ENCODE measurements at regions not wholly inside any gene's neighbourhood (a gene's known extent, or its start where the extent isn't known, plus 50 kb on each side); places are given as distances from the start of the nearest gene placed in this dataset.
"Not testable (repeated sequence)": the region's sequence is repeated elsewhere in the genome, so short reads cannot be mapped to it uniquely, and the experiment has no call there.

DNA sequence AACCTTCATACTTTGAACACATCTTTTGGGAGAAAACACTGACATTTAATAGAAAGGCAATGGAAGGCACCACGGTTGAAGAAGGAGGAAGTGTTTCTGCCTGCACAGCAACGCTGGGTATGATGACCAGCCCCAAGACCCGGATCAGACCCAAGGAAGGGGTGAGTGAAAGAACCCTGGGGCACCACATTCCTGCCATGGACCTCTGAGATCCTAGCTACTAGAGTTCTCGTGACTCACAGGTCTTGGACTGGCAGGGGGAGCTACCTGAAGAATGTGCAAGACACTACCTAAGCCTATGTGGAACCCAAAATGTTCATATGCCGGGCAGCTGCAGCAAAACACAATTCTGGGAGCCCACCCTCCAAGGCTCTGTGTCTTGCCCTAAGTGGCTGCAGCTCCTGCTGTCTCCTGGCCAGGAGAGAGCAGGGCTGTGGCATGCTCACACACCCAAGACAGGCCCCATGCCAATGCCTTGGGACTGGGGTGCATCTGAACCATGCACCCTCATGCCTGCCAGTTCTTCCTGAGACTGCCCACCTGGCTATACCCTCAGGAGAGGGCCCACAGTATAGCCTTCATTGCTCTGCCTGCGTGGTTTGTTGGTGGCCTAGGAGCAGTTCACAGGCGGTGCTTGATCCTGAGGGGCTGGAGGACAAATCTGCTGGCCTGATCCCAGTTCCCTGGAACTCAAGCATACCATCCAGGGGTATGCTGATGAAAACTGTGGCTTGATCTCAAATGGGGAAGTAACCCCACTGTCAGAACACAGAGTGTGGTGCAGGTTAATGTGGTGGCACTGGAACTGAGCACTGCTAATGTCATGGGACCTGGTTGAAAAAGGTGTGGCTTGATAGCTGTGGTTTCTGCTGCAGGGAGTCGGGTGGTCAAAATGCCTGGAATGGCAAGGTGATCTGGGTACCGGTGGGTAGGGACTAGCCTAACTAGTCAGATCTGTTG, 353.3 kb upstream of the ARHGEF26 start:
- no peak for DNase-seq

DNA sequence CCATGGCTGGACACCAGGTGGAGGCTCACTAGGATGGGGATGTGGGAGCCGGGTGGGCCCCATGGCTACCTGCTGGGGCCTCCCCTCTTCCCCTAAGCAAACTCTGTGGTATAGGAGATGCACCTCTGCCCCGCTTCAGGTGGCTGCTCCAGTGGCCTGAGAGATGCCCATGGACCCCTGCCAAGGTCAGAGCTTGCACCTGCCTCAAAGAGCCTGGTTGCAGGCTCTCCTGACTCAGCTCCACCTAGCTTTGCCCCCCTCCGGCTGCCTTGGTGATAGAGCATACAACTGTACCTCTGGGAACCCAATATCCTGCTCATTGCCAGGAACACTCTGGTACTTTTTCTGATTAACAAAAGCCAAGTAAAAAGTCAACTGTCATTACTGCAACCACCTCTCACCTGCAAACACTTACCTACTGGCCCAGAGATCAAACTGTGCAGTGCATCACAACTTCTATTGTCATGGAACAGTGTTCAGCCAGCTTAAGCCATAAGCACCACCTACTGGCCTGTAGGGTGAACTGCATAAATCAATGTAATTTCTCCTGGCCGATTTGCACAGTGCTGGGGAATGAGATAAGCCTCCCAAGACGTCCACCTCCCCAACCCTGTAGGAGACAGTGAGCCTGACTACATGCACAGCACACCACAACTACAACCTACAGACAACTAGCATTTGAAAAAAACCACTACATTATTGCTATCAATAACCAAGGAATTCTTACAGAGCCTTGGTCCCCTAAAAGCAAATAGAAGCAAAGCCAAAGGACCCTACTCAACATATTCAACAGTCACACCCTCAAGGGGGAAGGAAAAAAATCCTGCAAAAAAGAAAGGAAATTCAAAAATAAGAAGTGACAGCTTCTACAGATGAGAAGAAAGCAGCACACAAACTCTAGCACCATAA, 352.4 kb upstream of the ARHGEF26 start:
- DNase-seq, result no peak

DNA sequence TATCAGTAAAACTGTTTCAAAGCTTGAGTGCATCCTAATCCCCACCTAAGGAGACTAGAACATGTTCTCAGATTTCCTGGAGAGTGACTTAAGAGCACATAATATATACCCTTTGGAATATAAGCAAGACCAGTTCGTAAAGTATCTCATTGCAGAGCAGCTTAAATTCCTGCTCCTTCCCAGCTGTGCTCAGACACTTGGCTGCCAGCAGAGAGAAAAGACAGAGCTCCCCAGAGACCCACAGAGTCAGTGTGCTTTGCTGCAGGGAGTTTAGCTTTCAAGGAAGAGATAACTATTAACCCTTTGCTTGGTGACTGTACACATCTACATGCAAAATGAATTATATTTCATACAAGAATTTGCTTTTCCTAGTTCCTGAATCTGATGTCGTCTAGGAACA, 338.1 kb upstream of the ARHGEF26 start:
- DNase-seq, result no peak

DNA sequence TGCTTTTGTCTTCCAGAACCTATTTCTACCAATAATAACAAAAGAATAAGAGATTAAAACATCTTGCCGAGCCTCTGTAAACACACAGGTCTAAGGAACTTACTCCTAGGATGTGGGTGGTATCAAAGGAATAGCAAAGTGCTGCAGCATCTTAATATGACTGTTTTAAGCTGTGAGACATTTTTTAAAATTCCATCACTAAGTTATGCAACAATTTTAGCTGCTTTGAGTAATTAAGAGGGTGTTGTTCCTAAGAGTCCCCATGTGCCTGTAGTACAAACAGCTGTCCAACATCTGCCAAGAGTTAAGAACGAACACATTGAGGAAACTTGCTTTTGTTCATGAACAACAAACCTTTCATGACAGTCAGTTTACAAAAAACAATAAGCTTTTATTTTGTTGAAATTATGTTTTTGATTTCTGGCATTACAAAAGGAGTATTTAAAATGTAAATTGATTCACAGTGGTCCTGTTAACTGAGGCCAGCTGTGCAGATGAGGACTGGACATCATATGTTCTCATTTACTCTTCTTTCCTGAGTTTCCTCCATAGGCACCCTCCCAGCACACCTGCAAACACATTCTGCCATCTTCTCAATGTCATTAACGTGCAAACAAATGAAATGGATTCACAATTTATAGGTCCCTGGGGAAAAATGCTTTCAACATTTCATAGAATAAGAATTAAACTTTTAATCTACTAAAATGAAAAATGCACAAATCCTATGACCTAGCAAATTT, 337.3 kb upstream of the ARHGEF26 start:
- no peak for DNase-seq

DNA sequence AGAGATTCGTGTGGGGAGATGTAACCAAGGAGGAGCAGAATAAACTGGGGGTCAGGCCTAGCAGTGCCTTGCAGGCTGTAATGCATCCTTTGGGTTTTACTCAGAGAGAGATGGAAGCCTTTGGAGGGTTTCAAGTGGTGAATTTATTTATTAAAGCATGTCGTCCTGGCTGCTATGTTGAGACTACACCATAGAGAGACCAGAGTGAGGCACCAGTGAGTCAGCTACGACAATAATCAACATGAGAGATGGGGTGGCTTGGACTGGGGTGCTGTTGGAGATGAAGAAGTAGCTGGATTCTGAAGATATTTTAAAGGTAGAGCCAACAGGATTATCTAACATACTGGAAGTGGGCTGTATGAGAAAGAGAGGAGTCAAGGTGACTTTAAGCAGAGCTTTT, 335.3 kb upstream of the ARHGEF26 start:
- no peak for DNase-seq

DNA sequence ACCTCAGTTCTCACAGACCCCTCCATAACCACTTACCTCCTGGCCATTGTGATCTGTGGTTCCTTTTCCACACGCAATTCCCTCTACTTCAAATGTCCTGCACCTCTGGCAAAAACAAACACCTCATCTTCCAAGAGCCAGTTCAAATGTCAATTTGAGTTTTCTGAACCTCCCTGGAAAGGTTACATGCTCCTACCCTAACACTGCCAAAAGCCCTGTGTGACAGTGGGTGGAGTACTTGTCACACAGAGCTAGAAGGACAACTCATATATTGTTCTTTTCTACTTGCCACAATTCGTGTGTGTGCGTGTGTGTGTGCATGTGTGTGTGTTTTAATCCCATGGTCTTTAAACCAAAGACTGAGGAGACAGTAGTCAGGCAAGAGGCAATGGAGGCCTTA, 331.8 kb upstream of the ARHGEF26 start:
- no peak for DNase-seq

DNA sequence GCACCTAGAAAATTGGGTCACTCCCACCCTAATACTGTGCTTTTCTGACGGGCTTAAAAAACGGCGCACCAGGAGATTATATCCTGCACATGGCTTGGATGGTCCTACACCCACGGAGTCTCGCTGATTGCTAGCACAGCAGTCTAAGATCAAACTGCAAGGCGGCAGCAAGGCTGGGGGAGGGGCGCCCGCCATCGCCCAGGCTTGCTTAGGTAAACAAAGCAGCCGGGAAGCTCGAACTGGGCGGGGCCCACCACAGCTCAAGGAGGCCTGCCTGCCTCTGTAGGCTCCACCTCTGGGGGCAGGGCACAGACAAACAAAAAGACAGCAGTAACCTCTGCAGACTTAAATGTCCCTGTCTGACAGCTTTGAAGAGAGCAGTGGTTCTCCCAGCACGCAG, 324.1 kb upstream of the ARHGEF26 start:
- not testable (repeated sequence) for DNase-seq

DNA sequence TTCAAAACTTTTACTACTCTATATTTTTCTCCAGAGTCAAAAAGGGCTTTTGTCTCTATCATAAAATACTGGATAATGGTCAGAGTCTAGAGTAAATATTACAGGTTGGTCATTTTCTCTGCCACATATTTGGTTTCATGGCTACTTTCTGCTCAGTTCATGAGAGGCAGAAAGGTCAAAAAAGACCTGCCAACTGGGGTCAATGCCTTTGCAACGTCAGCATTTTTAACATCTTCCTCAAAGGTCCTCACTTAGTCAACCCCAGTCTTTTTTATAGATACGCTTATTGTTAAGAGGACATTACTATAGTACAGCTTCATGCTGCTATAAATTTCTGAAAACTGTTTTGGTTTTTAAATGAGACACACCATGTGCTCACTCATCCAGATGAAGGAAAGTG, 312.1 kb upstream of the ARHGEF26 start:
- no peak for DNase-seq

DNA sequence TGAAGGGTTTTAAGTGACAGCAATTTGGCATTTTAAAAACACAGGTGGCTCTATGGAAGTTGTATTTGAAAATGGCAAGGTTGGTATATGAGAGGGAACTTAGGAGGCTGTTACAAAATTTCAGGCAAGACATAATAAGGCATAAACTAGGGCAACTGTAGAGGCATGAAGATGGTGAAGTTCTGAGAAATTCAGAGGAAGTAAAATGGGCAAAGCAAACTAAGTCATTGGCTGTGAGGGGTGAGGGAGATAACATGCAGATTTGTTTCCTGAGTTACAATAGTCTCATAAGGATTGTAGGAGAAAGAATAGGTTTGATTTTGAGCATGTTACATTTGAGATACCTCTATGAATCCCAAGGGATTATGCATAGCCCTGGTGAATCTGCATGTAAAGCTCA, 302.9 kb upstream of the ARHGEF26 start:
- no peak for DNase-seq

DNA sequence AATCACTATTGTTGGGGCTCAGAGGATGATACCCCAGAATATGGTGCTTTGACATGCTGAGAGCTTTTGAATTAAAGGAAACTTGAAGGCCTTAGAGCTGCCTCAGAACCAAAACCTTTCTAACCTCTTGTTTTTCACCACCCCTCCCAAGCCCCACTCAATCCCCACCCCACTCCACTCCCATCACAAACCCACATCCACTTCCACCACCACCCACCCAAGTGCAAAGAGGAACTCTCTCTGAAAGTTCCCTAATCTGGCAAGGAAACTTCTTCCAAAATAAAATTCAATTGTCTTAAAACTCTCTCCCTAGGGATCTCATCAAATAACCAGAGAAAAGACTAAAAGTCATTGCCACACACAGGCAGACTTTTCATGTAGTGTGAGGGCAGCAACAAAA, 301.2 kb upstream of the ARHGEF26 start:
- DNase-seq, result no peak

DNA sequence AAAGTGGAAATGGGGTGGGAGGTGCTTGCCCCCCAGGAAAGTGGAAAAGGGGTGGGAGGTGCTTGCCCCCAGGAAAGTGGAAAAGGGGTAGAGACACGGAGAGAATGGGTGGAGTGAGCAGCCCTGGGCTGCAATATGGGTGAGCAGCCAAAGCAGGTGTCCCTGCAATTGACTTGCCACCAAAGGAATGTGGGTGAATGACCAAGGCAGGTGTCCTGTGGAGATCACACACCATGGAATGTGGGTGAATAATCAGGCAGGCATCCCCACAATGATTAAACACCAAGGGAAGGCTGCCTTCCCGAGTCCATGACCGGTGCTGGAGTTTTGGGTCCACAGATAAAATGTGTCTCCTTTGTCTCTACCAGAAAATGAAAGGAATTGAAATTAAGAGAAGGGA, 292.8 kb upstream of the ARHGEF26 start:
- not testable (repeated sequence) for DNase-seq

DNA sequence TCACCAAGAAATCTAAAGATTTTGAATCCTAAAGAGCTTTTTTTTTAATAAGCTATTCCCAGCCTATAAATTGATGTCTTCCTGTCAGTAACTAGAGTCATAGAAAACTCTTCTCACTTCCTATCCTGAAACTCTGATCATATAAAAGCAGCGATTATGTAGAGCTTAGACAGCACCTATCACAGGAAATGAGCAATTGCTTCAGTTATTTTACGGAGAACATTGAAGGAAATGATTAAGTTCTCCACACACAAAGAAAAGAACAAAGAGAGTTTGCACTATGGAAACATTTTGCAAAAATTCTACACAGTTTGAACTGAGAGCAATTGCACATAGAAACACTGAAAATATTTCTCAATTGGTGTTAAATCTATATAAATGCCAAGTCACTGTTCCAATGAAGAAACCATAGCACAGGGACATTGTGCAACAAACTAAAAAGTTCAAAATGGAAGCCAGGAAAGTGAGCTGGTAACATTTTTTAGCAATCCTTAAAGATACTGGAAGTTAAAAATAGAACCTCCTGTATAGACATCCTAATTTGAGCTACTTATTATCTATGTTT, 291.5 kb upstream of the ARHGEF26 start:
- no peak for DNase-seq

DNA sequence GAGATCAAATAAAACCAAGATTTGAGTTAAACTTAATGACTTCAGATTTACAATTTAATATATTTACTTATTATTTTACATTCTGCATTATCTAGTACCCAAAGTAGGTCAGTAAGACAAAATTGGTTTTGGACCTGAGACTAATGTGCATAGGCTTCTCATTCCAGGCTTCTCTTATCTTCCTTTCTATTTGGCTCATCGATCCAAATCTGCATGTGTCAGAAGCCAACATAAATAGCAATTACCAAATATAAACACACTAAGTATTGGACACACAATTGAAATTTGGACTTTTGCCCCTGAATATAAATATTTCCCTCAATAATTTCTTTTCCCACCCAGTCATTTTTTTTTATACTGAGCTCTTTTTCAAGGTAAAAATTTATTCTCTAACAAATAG, 290.6 kb upstream of the ARHGEF26 start:
- DNase-seq, result no peak

DNA sequence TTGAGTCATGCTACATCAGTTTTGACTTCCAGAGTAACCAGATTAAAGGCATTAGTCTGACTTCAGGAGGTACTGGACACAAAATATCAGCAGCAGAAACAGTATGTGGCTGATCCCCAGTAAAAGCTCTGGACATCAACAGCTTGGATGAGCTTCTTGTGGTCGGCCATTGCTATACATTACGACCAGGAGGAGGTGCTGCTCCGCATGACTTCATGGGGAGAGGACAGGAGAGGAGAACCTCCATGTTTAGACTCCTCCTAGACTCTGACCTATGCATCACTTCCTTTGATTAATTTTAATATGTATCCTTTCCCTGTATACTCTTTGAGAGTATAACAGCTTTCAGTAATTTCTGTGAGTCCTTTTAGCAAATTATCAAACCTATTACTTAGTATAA, 285.6 kb upstream of the ARHGEF26 start:
- DNase-seq, result no peak

DNA sequence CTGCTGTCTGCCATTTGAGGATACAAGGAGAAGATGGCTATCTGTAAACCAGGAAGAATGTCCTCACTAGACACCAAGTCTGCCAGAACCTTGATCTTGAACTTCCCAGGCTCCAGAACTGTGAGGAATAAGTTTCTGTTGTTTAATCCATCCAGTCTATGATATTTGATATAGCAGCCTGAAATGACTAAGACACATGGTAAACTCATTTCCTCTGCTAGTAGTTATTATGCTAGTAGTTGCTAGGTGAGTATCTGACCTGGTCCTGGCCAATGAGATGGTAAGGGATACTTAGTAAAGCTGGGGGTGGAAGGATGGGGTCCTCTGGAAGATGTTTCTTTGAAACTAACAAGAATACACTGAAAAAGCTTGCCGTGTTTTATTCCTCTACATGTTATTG, 280.7 kb upstream of the ARHGEF26 start:
- DNase-seq, result no peak

DNA sequence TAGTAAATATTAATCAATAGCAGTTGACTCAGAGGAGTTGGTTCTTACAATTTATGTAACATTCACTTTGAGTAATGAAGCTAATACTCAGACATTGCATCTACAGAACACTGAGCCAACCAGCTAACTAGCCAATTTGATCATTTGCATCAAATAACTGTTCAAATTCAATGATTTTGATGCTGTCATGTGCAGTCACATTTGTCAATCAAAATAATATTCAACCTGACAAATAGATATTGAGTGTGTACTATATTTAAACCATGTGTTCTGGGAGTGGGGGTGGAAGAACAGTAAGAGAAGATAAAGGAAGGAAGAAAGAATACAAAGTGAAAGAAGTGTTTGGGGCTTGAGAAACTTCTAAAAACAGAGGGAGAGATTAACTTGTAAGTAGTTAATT, 277.2 kb upstream of the ARHGEF26 start:
- no peak for DNase-seq

DNA sequence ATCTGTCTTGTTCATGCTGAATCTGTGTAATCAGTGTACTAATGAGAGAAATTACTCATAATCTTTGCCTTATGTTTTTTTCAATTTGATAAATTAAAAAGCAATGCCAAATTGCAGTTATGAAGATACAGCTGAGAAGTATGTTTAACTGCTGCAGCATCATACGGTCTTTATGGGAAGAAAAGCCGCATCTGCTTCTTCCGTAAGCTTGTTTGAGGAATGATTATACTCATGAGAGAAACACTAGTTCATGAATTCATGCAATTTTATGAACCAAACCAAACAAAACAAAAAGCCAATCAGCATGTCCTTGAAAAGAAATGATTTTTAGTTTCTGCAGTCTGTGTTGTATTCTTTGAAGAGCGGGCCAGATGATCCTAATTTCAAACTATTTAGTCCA, 275.9 kb upstream of the ARHGEF26 start:
- no peak for DNase-seq

DNA sequence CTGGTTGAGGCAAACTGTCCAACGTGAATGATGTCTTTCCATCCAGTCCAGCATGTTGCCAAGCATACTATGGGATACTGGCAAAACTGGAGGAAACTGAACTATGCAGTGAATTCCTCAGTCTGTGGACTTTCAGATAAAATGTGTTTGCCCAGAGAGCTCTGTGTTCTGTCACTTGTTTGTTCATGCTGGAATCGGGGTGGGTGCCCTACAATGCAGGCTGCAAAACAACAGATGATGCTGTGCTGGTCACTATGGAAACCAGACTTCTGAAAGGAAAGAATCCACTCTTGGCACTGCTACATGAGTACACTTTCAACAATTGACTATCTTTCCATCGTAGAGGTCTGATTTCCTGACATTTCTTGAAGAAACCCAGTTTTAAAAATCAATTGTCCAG, 272.5 kb upstream of the ARHGEF26 start:
- no peak for DNase-seq

DNA sequence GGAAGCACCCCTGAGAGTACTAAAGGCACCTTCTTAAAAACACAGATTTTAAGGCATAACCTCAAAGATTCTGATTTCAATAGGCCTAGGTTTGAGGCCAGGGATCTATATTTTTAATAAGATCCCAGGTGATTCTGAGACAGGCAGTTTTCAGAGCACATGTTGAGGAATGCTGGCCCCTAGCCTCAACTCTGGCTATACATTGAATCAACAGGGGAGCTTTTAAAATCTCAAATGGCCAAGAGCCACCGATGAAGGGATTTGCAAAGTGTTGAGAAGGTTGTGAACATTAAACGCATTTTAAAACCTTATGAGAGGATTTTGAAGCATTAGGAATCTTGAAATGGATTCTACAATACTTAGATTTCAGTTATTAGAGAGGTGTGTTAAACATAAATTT, 268.8 kb upstream of the ARHGEF26 start:
- no peak for DNase-seq

DNA sequence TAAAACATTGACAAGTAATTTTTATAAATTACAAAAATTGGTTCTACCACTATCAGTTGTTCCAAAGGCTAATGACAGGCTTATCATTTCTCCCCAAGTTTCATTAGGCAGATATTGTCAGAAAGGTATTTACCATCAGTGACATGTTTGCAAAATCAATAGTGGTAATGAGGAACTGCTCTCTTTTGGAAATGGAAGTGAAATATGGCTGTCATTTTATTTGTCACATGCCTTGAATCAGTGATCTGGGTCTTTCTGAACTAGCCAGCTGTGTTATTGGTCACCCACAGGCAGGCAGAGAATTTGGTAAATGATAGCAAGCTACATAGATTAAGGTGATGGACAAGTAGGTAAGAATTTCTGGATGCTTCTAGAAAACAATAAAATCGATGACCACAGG, 268.0 kb upstream of the ARHGEF26 start:
- DNase-seq, result no peak

DNA sequence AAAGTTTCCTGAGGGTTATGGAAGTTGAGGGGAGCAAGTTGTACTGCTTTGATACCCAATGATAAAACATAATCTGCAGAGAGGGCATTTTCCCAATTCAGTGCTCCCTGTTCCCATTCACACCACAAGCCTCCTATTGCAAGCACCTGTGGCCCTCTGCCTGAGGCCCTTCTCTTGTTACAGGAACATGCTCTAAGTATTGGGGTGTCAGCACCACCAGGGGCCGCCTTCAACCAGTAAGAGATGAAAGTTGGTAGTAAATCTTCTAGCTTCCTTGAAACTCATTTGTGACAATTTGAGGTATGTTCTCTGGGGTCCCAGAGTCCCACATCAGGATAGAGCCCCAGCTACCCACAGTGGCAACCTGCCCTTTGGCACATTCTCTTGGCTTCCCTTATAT, 265.4 kb upstream of the ARHGEF26 start:
- no peak for DNase-seq

DNA sequence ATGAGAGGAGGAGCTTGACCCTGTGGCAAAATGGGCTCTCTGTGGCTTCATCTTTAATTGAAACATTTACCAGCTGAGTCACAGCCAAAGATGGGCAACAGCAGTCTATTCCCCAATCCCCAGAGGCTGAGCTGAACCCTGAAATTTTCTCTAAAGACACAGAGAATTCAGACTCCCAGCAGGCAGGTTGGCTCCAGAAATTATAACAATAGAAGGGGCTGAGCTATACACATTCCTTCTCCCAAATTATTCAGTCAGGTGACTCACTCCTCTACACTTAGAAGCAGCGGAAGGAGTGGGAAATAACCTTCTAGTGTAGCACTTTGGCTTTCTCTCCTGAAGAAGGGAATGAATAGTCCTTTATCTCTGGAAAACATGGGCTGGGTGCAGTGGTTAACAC, 264.3 kb upstream of the ARHGEF26 start:
- no peak for DNase-seq

DNA sequence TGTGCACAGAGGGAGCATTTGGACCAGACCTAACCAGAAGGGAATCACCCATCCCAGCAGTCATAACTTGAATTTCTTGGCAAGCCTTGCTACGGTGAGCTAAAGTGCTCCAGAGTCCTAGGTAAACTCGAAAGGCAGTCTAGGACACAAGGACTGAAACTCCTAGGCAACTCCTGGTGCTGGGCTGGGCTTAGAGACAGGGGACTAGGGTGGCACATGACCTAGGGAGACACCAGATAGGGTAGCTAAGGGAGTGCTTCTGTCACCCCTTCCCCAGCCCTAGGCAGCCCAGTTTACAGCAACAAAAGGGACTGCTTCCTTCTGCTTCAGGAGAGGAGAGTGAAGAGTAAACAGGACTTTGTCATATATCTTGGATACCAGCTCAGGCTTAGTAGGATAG, 256.4 kb upstream of the ARHGEF26 start:
- DNase-seq, result no peak
